HEK293 (cell line): ENCODE measurements at regions not wholly inside any gene's neighbourhood (a gene's known extent, or its start where the extent isn't known, plus 50 kb on each side); places are given as distances from the start of the nearest gene placed in this dataset.

Experiments
- CTCF ChIP-seq: fragments of 450-650 bp; formaldehyde crosslinking; IDR thresholded peaks from 2 replicates; pipeline ENCODE4 v1.5.1; 2016; ENCODE audit warnings: missing biosample characterization, missing genetic modification characterization
- PRDM1 ChIP-seq: fragments of 450-650 bp; formaldehyde crosslinking; IDR thresholded peaks from 2 replicates; pipeline ENCODE4; 2016; ENCODE audit warnings: missing biosample characterization, missing genetic modification characterization
- REST ChIP-seq: fragments of 450-650 bp; formaldehyde crosslinking; IDR thresholded peaks from 2 replicates; pipeline ENCODE4 v1.5.1; 2016; ENCODE audit warnings: missing biosample characterization, missing genetic modification characterization
- ZBTB44 ChIP-seq: fragments of 450-650 bp; IDR thresholded peaks from 2 replicates; pipeline ENCODE4 v1.5.1; 2018; ENCODE audit warnings: missing biosample characterization, mild to moderate bottlenecking, missing genetic modification characterization
- ZNF114 ChIP-seq: fragments of 450-650 bp; formaldehyde crosslinking; IDR thresholded peaks from 2 replicates; pipeline ENCODE4 v1.5.0; 2017; ENCODE audit warnings: missing biosample characterization, missing genetic modification characterization
- ZNF138 ChIP-seq: fragments of 450-650 bp; formaldehyde crosslinking; IDR thresholded peaks from 2 replicates; pipeline ENCODE4 v1.5.1; 2016; ENCODE audit warnings: missing biosample characterization, missing genetic modification characterization, borderline replicate concordance
- ZNF184 ChIP-seq: fragments of 450-650 bp; IDR thresholded peaks from 2 replicates; pipeline ENCODE4 v1.5.1; 2018; ENCODE audit warnings: missing biosample characterization, mild to moderate bottlenecking, missing genetic modification characterization
- ZNF239 ChIP-seq: fragments of 450-650 bp; formaldehyde crosslinking; IDR thresholded peaks from 2 replicates; pipeline ENCODE4 v1.5.1; 2016; ENCODE audit warnings: missing biosample characterization, missing genetic modification characterization
- ZNF324 ChIP-seq: fragments of 450-650 bp; formaldehyde crosslinking; IDR thresholded peaks from 2 replicates; pipeline ENCODE4 v1.5.1; 2016; ENCODE audit warnings: missing biosample characterization, missing genetic modification characterization
- ZNF335 ChIP-seq: fragments of 450-650 bp; formaldehyde crosslinking; conservative IDR thresholded peaks from 2 replicates; pipeline ENCODE4 v1.5.1; 2016; ENCODE audit warnings: missing biosample characterization, missing genetic modification characterization
- ZNF514 ChIP-seq: fragments of 450-650 bp; formaldehyde crosslinking; IDR thresholded peaks from 2 replicates; pipeline ENCODE4 v1.5.1; 2016; ENCODE audit warnings: missing biosample characterization, missing genetic modification characterization
- ZNF561 ChIP-seq: fragments of 450-650 bp; IDR thresholded peaks from 2 replicates; pipeline ENCODE4 v1.5.1; 2018; ENCODE audit warnings: missing biosample characterization, missing genetic modification characterization, borderline replicate concordance
- ZNF76 ChIP-seq: fragments of 450-650 bp; formaldehyde crosslinking; IDR thresholded peaks from 2 replicates; pipeline ENCODE4; 2016; ENCODE audit warnings: low read depth, missing biosample characterization, missing genetic modification characterization, borderline replicate concordance

- no peak for TF ChIP-seq ZNF184 (tag by site-specific recombination)
- no peak for TF ChIP-seq ZNF324 (tag by site-specific recombination)
- no peak for TF ChIP-seq CTCF (tag by site-specific recombination)
- TF ChIP-seq ZNF138 (tag by site-specific recombination), result no peak
- no peak for TF ChIP-seq ZNF514 (tag by site-specific recombination)
- TF ChIP-seq ZNF335, result no peak
- no peak for TF ChIP-seq PRDM1 (tag by site-specific recombination)
- TF ChIP-seq ZNF239, result no peak
- no peak for TF ChIP-seq REST
- no peak for TF ChIP-seq ZNF561 (tag by site-specific recombination)
- TF ChIP-seq ZBTB44 (tag by site-specific recombination), result no peak
- no peak for TF ChIP-seq ZNF76 (tag by site-specific recombination)
- TF ChIP-seq ZNF114, result no peak
Measured at GRCh38 chr2:200188876-200189275, 117.6 kb upstream of the SPATS2L start.
